H1 (cell line): ENCODE measurements at regions not wholly inside any gene's neighbourhood (a gene's known extent, or its start where the extent isn't known, plus 50 kb on each side); places are given as distances from the start of the nearest gene placed in this dataset.

Source experiments
- CEBPB ChIP-seq: IDR thresholded peaks from 2 replicates; pipeline ENCODE4 v1.6.1; 2012; ENCODE audit warnings: low read depth, low read length
- CREB1 ChIP-seq: IDR thresholded peaks from 2 replicates; pipeline ENCODE4 v1.6.1; 2012; ENCODE audit warnings: inconsistent platforms
- MAFK ChIP-seq: IDR thresholded peaks from 2 replicates; pipeline ENCODE4 v1.6.1; 2012; ENCODE audit warnings: low read depth, mild to moderate bottlenecking, improper control_type of control experiment, low read length
- SP2 ChIP-seq: IDR thresholded peaks from 2 replicates; pipeline ENCODE4 v1.6.1; 2012; ENCODE audit warnings: mild to moderate bottlenecking, low read length, inconsistent platforms
- TEAD4 ChIP-seq: IDR thresholded peaks from 2 replicates; pipeline ENCODE4 v1.6.1; 2012; ENCODE audit warnings: low read depth, low read length, inconsistent platforms, mixed read lengths

DNA sequence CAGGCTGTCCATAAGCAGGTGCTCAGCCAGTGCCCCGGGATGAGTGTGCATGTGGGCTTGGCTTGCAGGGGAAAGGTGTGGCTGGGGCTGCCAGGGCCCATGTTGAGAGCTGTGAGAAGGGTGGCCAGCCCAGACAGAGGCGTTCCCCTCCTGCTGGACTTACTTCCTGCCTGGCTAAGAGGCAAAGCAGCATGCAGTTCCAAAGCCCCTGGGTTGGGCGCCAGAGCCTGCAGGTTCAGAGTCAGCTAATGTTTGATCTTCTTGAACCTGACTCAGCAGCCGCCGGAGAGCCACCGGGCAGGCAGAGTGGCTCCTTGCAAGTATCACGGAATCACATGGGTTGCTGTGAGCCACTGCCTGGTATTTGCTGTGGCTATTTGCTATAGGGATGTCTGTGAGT, 168.4 kb upstream of the MAP1B start (continued):
- TF ChIP-seq TEAD4 (no peak), CEBPB (no peak), SP2 (no peak), CREB1 (no peak), MAFK (peak; percentile 56; the same call in 1 of the 2 replicates)
